PC-3 (cell line): ENCODE measurements at regions not wholly inside any gene's neighbourhood (a gene's known extent, or its start where the extent isn't known, plus 50 kb on each side); places are given as distances from the start of the nearest gene placed in this dataset.

ENCODE experiments used
- ATAC-seq: fragments of 200-7000 bp; cut with Tn5 transposase; 2 replicates; pipeline ENCODE4 v1.9.1; 2020; ENCODE audit warnings: mild to moderate bottlenecking, moderate library complexity
- BruUV-seq: library from RNA; stranded (reverse); fragments of 400-500 nt; replicated peaks from 2 replicates; lab custom pipeline; 2021; lab: Mats Ljungman, UMichigan
- CTCF ChIA-PET: fragments of 300-600 bp; sonication (Branson Sonifier 250); formaldehyde crosslinking; loops from one replicate; lab custom pipeline; 2022; ENCODE audit warnings: antibody characterized with exemption; lab: Charles Lee
- POLR2A ChIA-PET: fragments of 300-600 bp; sonication (Branson Sonifier 250); formaldehyde crosslinking; loops from one replicate; lab custom pipeline; 2022; ENCODE audit warnings: antibody characterized with exemption; ENCODE audit not compliant: unreplicated experiment; lab: Charles Lee
- DNase-seq: peaks from one replicate; pipeline ENCODE4 v3.0.0-alpha.2; 2015
- H2AFZ ChIP-seq: fragments of 300-600 bp; sonication (generic); 2 replicates; pipeline ENCODE4 v1.6.0; 2016; ENCODE audit warnings: antibody characterized with exemption, low read length
- H3F3A ChIP-seq: fragments of 300-600 bp; sonication (generic); one replicate; pipeline ENCODE4 v1.6.0; 2017; ENCODE audit warnings: antibody characterized with exemption, low read length, control low read depth, mild to moderate bottlenecking; ENCODE audit not compliant: unreplicated experiment
- H3K27ac ChIP-seq: fragments of 300-600 bp; sonication (generic); 2 replicates; pipeline ENCODE4 v1.5.1; 2016; ENCODE audit warnings: mild to moderate bottlenecking, low read length
- H3K27me3 ChIP-seq: fragments of 300-600 bp; sonication (generic); 2 replicates; pipeline ENCODE4 v1.6.1; 2016; ENCODE audit warnings: low read length, mixed read lengths
- H3K36me3 ChIP-seq: fragments of 300-600 bp; sonication (generic); 2 replicates; pipeline ENCODE4 v1.6.1; 2016; ENCODE audit warnings: low read depth, mixed run types, low read length, mixed read lengths
- H3K4me1 ChIP-seq: fragments of 300-600 bp; sonication (generic); 2 replicates; pipeline ENCODE4 v1.5.1; 2016; ENCODE audit warnings: low read length; ENCODE audit not compliant: insufficient read depth
- H3K4me2 ChIP-seq: fragments of 300-600 bp; sonication (generic); 2 replicates; pipeline ENCODE4 v1.6.0; 2016; ENCODE audit warnings: low read length
- H3K4me3 ChIP-seq: fragments of 300-600 bp; sonication (generic); 2 replicates; pipeline ENCODE4 v1.5.1; 2016; ENCODE audit warnings: mild to moderate bottlenecking, low read length, mixed read lengths
- H3K79me2 ChIP-seq: fragments of 300-600 bp; sonication (generic); 2 replicates; pipeline ENCODE4 v1.6.1; 2017; ENCODE audit warnings: low read length, mixed read lengths
- H3K9ac ChIP-seq: fragments of 300-600 bp; sonication (generic); 2 replicates; pipeline ENCODE4 v1.6.0; 2016; ENCODE audit warnings: mild to moderate bottlenecking, low read length
- H3K9me2 ChIP-seq: fragments of 300-600 bp; sonication (generic); replicated peaks from 2 replicates; pipeline ENCODE4 v1.6.1; 2016; ENCODE audit warnings: mixed run types, low read length, mixed read lengths
- H3K9me3 ChIP-seq: fragments of 300-600 bp; sonication (generic); 2 replicates; pipeline ENCODE4 v1.6.1; 2016; ENCODE audit warnings: low read length, mixed read lengths
- H4K20me1 ChIP-seq: fragments of 300-600 bp; sonication (generic); 2 replicates; pipeline ENCODE4 v1.6.1; 2016; ENCODE audit warnings: low read length, mixed read lengths
- CTCF ChIP-seq: fragments of 300-600 bp; sonication (generic); conservative IDR thresholded peaks from 2 replicates; pipeline ENCODE4 v1.5.1; 2017; ENCODE audit warnings: antibody characterized with exemption, low read depth, mild to moderate bottlenecking, low read length
- EZH2 ChIP-seq: fragments of 300-600 bp; sonication (generic); IDR thresholded peaks from one replicate; pipeline ENCODE4 v1.6.1; 2017; ENCODE audit warnings: antibody characterized with exemption, mild to moderate bottlenecking, low read length; ENCODE audit not compliant: unreplicated experiment
- EZH2phosphoT487 ChIP-seq: fragments of 300-600 bp; sonication (generic); IDR thresholded peaks from 2 replicates; pipeline ENCODE4 v1.6.1; 2018; ENCODE audit warnings: mild to moderate bottlenecking, antibody characterized with exemption, low read length, borderline replicate concordance
- intact Hi-C: fragments of 100-400 bp; cut with micrococcal nuclease; formaldehyde crosslinking; loops from 2 replicates; pipeline ENCODE4 v1.9.0; 2023

- TF ChIP-seq EZH2phosphoT487 (no peak), CTCF (no peak), EZH2 (no peak)
- Histone ChIP-seq H3K4me3 (no peak overlapping the region), H4K20me1 (no peaks in the 10 kb centered on the region), H3K36me3 (no peaks in the 10 kb centered on the region), H3K9me2 (no peaks in the 10 kb centered on the region), H3F3A (no peaks in the 10 kb centered on the region), H3K4me1 (no peaks in the 10 kb centered on the region), H3K9ac (no peak overlapping the region), H3K27me3 (no peaks in the 10 kb centered on the region), H3K27ac (no peak overlapping the region), H3K79me2 (no peaks in the 10 kb centered on the region), H3K9me3 (0 out of 2 replicates have a peak, but pooled peaks cover 6% of the 10 kb centered on the region), H3K4me2 (no peak overlapping the region), H2AFZ (no peak overlapping the region)
- ChIA-PET POLR2A (no interaction called here), CTCF (no interaction called here)
- no peak for ATAC-seq
- BruUV-seq, result no TSS peak
- intact Hi-C loops, result no loop called here
- DNase-seq, result no peak
Observed at GRCh38 chr3:106067711-106068110, 198.9 kb upstream of the CBLB start.

- POLR2A ChIA-PET, result no interaction called here
- H2AFZ ChIP-seq, result no peak overlapping the region
- intact Hi-C loops, result no loop called here
Observed at GRCh38 chr3:106068381-106068780, 199.6 kb upstream of the CBLB start.

More at GRCh38 chr3:106068381-106068780, 199.6 kb upstream of the CBLB start:
- no peaks in the 10 kb centered on the region for H3K9me2 ChIP-seq
- CTCF ChIA-PET, result no interaction called here
- no TSS peak for BruUV-seq
- H3F3A ChIP-seq, result no peaks in the 10 kb centered on the region
- H3K9ac ChIP-seq, result no peak overlapping the region
- no peak overlapping the region for H3K27ac ChIP-seq
- H3K27me3 ChIP-seq, result no peaks in the 10 kb centered on the region
- no peaks in the 10 kb centered on the region for H3K36me3 ChIP-seq
- ATAC-seq (no peak), DNase-seq (no peak)
- TF ChIP-seq EZH2phosphoT487 (no peak), CTCF (no peak), EZH2 (no peak)
- 0 out of 2 replicates have a peak, but pooled peaks cover 6% of the 10 kb centered on the region for H3K9me3 ChIP-seq
- H3K4me3 ChIP-seq, result no peak overlapping the region
- no peaks in the 10 kb centered on the region for H3K79me2 ChIP-seq
- no peaks in the 10 kb centered on the region for H4K20me1 ChIP-seq
- H3K4me2 ChIP-seq, result no peak overlapping the region
- no peaks in the 10 kb centered on the region for H3K4me1 ChIP-seq
